IMR-90 (cell line): ENCODE measurements at regions not wholly inside any gene's neighbourhood (a gene's known extent, or its start where the extent isn't known, plus 50 kb on each side); places are given as distances from the start of the nearest gene placed in this dataset.
A peak's percentile ranks its signal among the peaks of the same experiment; 100 is the strongest.

ENCODE experiments used
- ATAC-seq: fragments of 200-7000 bp; cut with Tn5 transposase; 2 replicates; pipeline ENCODE4 v1.9.1; 2020; ENCODE audit warnings: low read depth, mild to moderate bottlenecking, moderate library complexity
- BruUV-seq: library from RNA; stranded (reverse); fragments of 400-500 nt; replicated peaks from 2 replicates; lab custom pipeline; 2021; lab: Mats Ljungman, UMichigan
- CTCF ChIA-PET: fragments of 300-600 bp; formaldehyde crosslinking; extraction: SDS; loops from one replicate; lab custom pipeline; 2021; ENCODE audit warnings: antibody characterized with exemption; lab: Yijun Ruan, JAX
- POLR2A ChIA-PET: fragments of 300-600 bp; sonication (Branson Sonifier 250); formaldehyde crosslinking; loops from one replicate; lab custom pipeline; 2022; ENCODE audit warnings: antibody characterized with exemption; ENCODE audit not compliant: unreplicated experiment; lab: Charles Lee
- DNase-seq: peaks from one replicate; pipeline ENCODE4 v3.0.0; 2013
- H2AFZ ChIP-seq: replicated peaks from 2 replicates; pipeline ENCODE3; 2013; ENCODE audit warnings: low read length, mild to moderate bottlenecking; ENCODE audit not compliant: poor library complexity
- H2AK5ac ChIP-seq: 2 replicates; pipeline ENCODE4 v1.6.1; 2013; ENCODE audit warnings: low read depth, low read length, inconsistent platforms
- H2AK9ac ChIP-seq: replicated peaks from 2 replicates; pipeline ENCODE3; 2013; ENCODE audit warnings: mild to moderate bottlenecking, low read depth, low read length, moderate library complexity; ENCODE audit not compliant: poor library complexity
- H2BK120ac ChIP-seq: 2 replicates; pipeline ENCODE4 v1.6.1; 2013; ENCODE audit warnings: low read depth, low read length, inconsistent platforms
- H2BK15ac ChIP-seq: 3 replicates; pipeline ENCODE4 v1.6.1; 2013; ENCODE audit warnings: low read depth, low read length, inconsistent platforms
- H2BK20ac ChIP-seq: 2 replicates; pipeline ENCODE4 v1.6.1; 2013; ENCODE audit warnings: low read depth, mild to moderate bottlenecking, inconsistent platforms, low read length, moderate library complexity
- H2BK5ac ChIP-seq: 2 replicates; pipeline ENCODE4 v1.6.1; 2013; ENCODE audit warnings: mild to moderate bottlenecking, low read depth, low read length, inconsistent platforms; ENCODE audit not compliant: poor library complexity, severe bottlenecking
- H3K14ac ChIP-seq: replicated peaks from 2 replicates; pipeline ENCODE4 v1.6.1; 2013; ENCODE audit warnings: low read depth, low read length, inconsistent platforms
- H3K18ac ChIP-seq: 2 replicates; pipeline ENCODE4 v1.6.1; 2013; ENCODE audit warnings: low read depth, low read length, control low read depth
- H3K23ac ChIP-seq: 2 replicates; pipeline ENCODE4 v1.6.1; 2013; ENCODE audit warnings: low read depth, low read length, inconsistent platforms
- H3K27ac ChIP-seq: 2 replicates; pipeline ENCODE4 v1.5.1; 2013; ENCODE audit warnings: mild to moderate bottlenecking, control low read depth, low read length; ENCODE audit not compliant: insufficient read depth
- H3K27me3 ChIP-seq: 2 replicates; pipeline ENCODE4 v1.6.1; 2013; ENCODE audit warnings: low read length; ENCODE audit not compliant: control insufficient read depth, insufficient read depth
- H3K36me3 ChIP-seq: 2 replicates; pipeline ENCODE4 v1.6.1; 2013; ENCODE audit warnings: low read length, mixed read lengths; ENCODE audit not compliant: control insufficient read depth, insufficient read depth
- H3K4ac ChIP-seq: 2 replicates; pipeline ENCODE4 v1.6.1; 2013; ENCODE audit warnings: low read depth, low read length, inconsistent platforms
- H3K4me1 ChIP-seq: 2 replicates; pipeline ENCODE4 v1.6.1; 2013; ENCODE audit warnings: low read length, mixed read lengths; ENCODE audit not compliant: control insufficient read depth, insufficient read depth
- H3K4me2 ChIP-seq: 2 replicates; pipeline ENCODE4 v1.6.1; 2013; ENCODE audit warnings: low read depth, mild to moderate bottlenecking, control low read depth, low read length, moderate library complexity
- H3K4me3 ChIP-seq: 2 replicates; pipeline ENCODE4 v1.5.1; 2013; ENCODE audit warnings: low read depth, mild to moderate bottlenecking, control low read depth, low read length, moderate library complexity; ENCODE audit not compliant: insufficient read depth
- H3K56ac ChIP-seq: 2 replicates; pipeline ENCODE4 v1.6.1; 2013; ENCODE audit warnings: low read length, inconsistent platforms; ENCODE audit not compliant: insufficient read depth; ENCODE audit errors: extremely low read depth
- H3K79me1 ChIP-seq, 2 experiments: 2 replicates each; pipeline ENCODE4 v1.6.1; 2013; ENCODE audit warnings: low read length in 2 of 2, inconsistent platforms in 1 of 2, low read depth in 1 of 2
- H3K9ac ChIP-seq: 2 replicates; pipeline ENCODE4 v1.6.1; 2013; ENCODE audit warnings: low read depth, low read length, control low read depth
- H3K9me1 ChIP-seq: 2 replicates; pipeline ENCODE4 v1.6.1; 2013; ENCODE audit warnings: low read length, inconsistent platforms; ENCODE audit not compliant: insufficient read depth
- H3K9me3 ChIP-seq: 2 replicates; pipeline ENCODE4 v1.6.1; 2013; ENCODE audit warnings: low read length; ENCODE audit not compliant: control insufficient read depth, insufficient read depth
- H4K20me1 ChIP-seq: 2 replicates; pipeline ENCODE4 v1.6.1; 2013; ENCODE audit warnings: low read length, inconsistent platforms; ENCODE audit not compliant: insufficient read depth
- H4K5ac ChIP-seq: 2 replicates; pipeline ENCODE4 v1.6.1; 2013; ENCODE audit warnings: mild to moderate bottlenecking, low read depth, low read length, control low read depth
- H4K8ac ChIP-seq, 2 experiments: 2 replicates each; pipeline ENCODE4 v1.6.1; 2013; ENCODE audit warnings: low read depth in 2 of 2, low read length in 2 of 2, control low read depth in 1 of 2, inconsistent platforms in 1 of 2
- H4K91ac ChIP-seq: 2 replicates; pipeline ENCODE4 v1.6.1; 2013; ENCODE audit warnings: low read depth, low read length, inconsistent platforms; ENCODE audit not compliant: insufficient read depth
- POLR2A ChIP-seq: IDR thresholded peaks from 2 replicates; pipeline ENCODE4 v1.6.1; 2012; ENCODE audit warnings: mild to moderate bottlenecking, low read depth, low read length
- RCOR1 ChIP-seq: IDR thresholded peaks from 2 replicates; pipeline ENCODE4 v1.6.1; 2012; ENCODE audit warnings: mild to moderate bottlenecking, low read length, improper control_type of control experiment; ENCODE audit not compliant: insufficient replicate concordance
- SMC3 ChIP-seq: fragments of 150-350 bp; IDR thresholded peaks from 2 replicates; pipeline ENCODE4 v1.6.1; 2016; ENCODE audit warnings: low read depth, mild to moderate bottlenecking, antibody characterized with exemption, low read length, moderate library complexity
- WGBS, 2 experiments: methylation state at CpG; one replicate each; pipeline versions ENCODE4 v1.1.5 to v1.1.7; 2013; ENCODE audit warnings: missing lambda C conversion rate in 2 of 2; ENCODE audit not compliant: insufficient read length in 1 of 2; ENCODE audit errors: extremely low coverage in 2 of 2; 5-methylcytosine and 5-hydroxymethylcytosine counted together
- dilution Hi-C: fragments of 300-500 bp; cut with HindIII; formaldehyde crosslinking; loops from one replicate; pipeline ENCODE4 v1.14.3; 2018; ENCODE audit warnings: low sequenced_read_pairs; ENCODE audit not compliant: unreplicated experiment
- in situ Hi-C: fragments of 300-500 bp; cut with MboI; formaldehyde crosslinking; loops from 3 replicates; pipeline ENCODE4 v1.14.3; 2019; ENCODE audit warnings: low sequenced_read_pairs, inconsistent platforms, mixed read lengths
- intact Hi-C: fragments of 100-400 bp; cut with micrococcal nuclease; formaldehyde crosslinking; loops from 2 replicates; pipeline ENCODE4 v1.10.0; 2022

- Histone ChIP-seq H3K27me3 (no peaks in the 10 kb centered on the region), H3K36me3 (no peaks in the 10 kb centered on the region), H2BK20ac (no peak overlapping the region), H2AK9ac (no peak overlapping the region), H4K8ac (no peak overlapping the region), H3K4me2 (no peak overlapping the region), H2AK5ac (no peak overlapping the region), H3K9ac (no peak overlapping the region), H3K27ac (no peak overlapping the region), H2BK15ac (0 out of 3 replicates have a peak overlapping the region, but pooled peaks have one; percentile 70), H3K56ac (no peak overlapping the region), H3K18ac (no peak overlapping the region), H2BK120ac (no peak overlapping the region), H2BK5ac (no peak overlapping the region), H3K4ac (no peak overlapping the region), H3K9me1 (no peaks in the 10 kb centered on the region), H4K91ac (no peak overlapping the region), H3K9me3 (no peaks in the 10 kb centered on the region), H3K14ac (no peak overlapping the region), H4K5ac (no peak overlapping the region), H2AFZ (no peak overlapping the region), H3K4me3 (no peak overlapping the region), H3K23ac (no peak overlapping the region), H4K20me1 (no peaks in the 10 kb centered on the region), H3K4me1 (no peaks in the 10 kb centered on the region), H3K79me1 (no peaks in the 10 kb centered on the region)
- DNase-seq (no peak), ATAC-seq (no peak)
- dilution Hi-C loops (no loop called here), in situ Hi-C loops (no loop called here), intact Hi-C loops (no loop called here)
- BruUV-seq: no TSS peak
- no CpG with 5 or more reads among the region's 2 CpGs for WGBS, 2 experiments
- no peak for TF ChIP-seq SMC3
- TF ChIP-seq POLR2A: no peak
- no peak for TF ChIP-seq RCOR1
- ChIA-PET POLR2A (no interaction called here), CTCF (no interaction called here)
These were observed 102.1 kb upstream of the EDNRA start for GRCh38 chr4:147378780-147379179.
